ENCODE measurements at regions not wholly inside any gene's neighbourhood (a gene's known extent, or its start where the extent isn't known, plus 50 kb on each side); places are given as distances from the start of the nearest gene placed in this dataset.

DNA sequence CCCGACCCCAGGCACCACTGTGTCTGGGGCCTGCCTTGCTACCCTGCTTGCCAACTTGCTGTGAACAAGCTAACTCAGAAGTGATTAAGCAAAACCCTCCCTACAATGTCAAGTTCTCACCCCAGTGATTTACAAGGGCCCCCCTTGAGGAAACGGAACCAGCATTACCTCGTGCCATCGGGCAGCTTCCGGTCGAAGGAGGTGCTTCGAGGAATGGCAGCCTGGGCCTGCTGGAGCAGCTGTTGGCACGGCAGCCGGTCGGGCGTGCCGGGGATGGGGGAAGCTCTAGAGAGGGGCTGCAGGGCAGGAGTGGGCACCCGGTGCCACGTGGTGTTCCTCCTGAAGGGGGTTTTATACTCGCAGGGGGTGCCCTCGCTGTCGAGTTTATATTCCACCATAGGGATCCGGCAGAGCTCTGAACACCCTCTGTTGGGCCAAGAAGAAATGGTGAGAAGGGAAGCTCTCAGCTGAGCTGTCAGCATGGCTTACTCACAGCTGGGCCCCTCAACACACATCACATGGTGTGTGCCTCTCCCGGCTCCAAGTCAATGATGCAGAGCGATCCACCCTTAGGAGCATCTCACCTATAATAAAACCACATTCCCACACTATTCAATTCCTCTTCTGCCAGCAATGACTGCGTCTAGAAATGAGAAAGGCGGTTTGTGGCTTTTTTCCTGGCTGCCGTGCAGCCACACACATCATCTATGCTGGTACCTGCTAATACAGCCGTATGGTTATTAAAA, 184.4 kb downstream of the SIPA1L2 start:
- H3K4me1 ChIP-seq (ENCODE audit: control insufficient read depth in 1 of 2, insufficient read depth in 2 of 2, low read length in 2 of 2), result no peaks in the 10 kb centered on the region
- WGBS, 2 donors, result 94 to 95% methylated on average over 24 of the region's 24 CpGs
- peaks cover 0 to 2% of the 10 kb centered on the region in 2 donors for H3K36me3 ChIP-seq (ENCODE audit: control insufficient read depth in 1 of 2, insufficient read depth in 2 of 2, low read length in 1 of 2)
- H3K4me3 ChIP-seq (ENCODE audit: low read length in 2 of 2), result no peak overlapping the region
- H3K9me3 ChIP-seq (ENCODE audit: control insufficient read depth, low read length), result no peaks in the 10 kb centered on the region
- H3K27me3 ChIP-seq (ENCODE audit: control insufficient read depth in 1 of 2, insufficient read depth in 2 of 2, low read length in 1 of 2), result no peaks in the 10 kb centered on the region
- DNase-seq (no peak), ATAC-seq (ENCODE audit: low FRiP score) (no peak)
- intact Hi-C loops (cut with DNase I), result no loop called here
- no peak overlapping the region for H3K27ac ChIP-seq (ENCODE audit: low read depth in 1 of 2, low read length in 2 of 2)

DNA sequence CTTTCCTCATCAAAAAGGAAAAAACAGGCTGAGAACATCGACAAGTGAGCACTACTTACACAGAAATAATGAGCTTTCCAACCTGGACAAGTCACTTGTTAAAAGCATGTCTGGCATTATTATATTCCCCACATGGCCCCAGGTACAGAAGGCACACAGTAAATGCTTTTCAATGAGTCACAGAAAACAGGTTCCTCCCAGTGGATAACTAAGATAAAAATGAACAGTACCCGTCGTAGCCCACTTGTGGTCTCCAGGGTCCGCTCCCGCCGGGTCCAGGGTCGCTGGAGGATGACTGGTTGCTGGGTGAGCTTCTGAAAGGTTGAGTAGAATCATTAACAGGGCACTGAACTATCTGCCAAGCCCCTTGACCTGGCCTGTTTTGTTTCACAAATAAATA, 186.6 kb downstream of the SIPA1L2 start:
- no peak for ATAC-seq (ENCODE audit: low FRiP score)
- peaks cover 2 to 3% of the 10 kb centered on the region in 2 donors for H3K36me3 ChIP-seq (ENCODE audit: control insufficient read depth in 1 of 2, insufficient read depth in 2 of 2, low read length in 1 of 2)
- H3K27ac ChIP-seq (ENCODE audit: low read depth in 1 of 2, low read length in 2 of 2), result no peak overlapping the region
- intact Hi-C loops (cut with DNase I), result no loop called here
- H3K27me3 ChIP-seq (ENCODE audit: control insufficient read depth in 1 of 2, insufficient read depth in 2 of 2, low read length in 1 of 2), result no peaks in the 10 kb centered on the region
- no peaks in the 10 kb centered on the region for H3K4me1 ChIP-seq (ENCODE audit: control insufficient read depth in 1 of 2, insufficient read depth in 2 of 2, low read length in 2 of 2)
- 80 to 81% methylated on average over 7 of the region's 7 CpGs for WGBS, 2 donors
- no peak overlapping the region for H3K4me3 ChIP-seq (ENCODE audit: low read length in 2 of 2)
- DNase-seq, result no peak
- H3K9me3 ChIP-seq (ENCODE audit: control insufficient read depth, low read length), result no peaks in the 10 kb centered on the region

- DNase-seq, result no peak
- no peaks in the 10 kb centered on the region for H3K4me1 ChIP-seq (ENCODE audit: control insufficient read depth in 1 of 2, insufficient read depth in 2 of 2, low read length in 2 of 2)
- intact Hi-C loops (cut with DNase I), result no loop called here
- WGBS, 2 donors, result 95 to 97% methylated on average over 1 of the region's 1 CpG
- H3K9me3 ChIP-seq (ENCODE audit: control insufficient read depth, low read length), result no peaks in the 10 kb centered on the region
- no peaks in the 10 kb centered on the region for H3K27me3 ChIP-seq (ENCODE audit: control insufficient read depth in 1 of 2, insufficient read depth in 2 of 2, low read length in 1 of 2)
- no peak overlapping the region for H3K4me3 ChIP-seq (ENCODE audit: low read length in 2 of 2)
- peaks cover 2 to 3% of the 10 kb centered on the region in 2 donors for H3K36me3 ChIP-seq (ENCODE audit: control insufficient read depth in 1 of 2, insufficient read depth in 2 of 2, low read length in 1 of 2)
- H3K27ac ChIP-seq (ENCODE audit: low read depth in 1 of 2, low read length in 2 of 2), result no peak overlapping the region
- ATAC-seq (ENCODE audit: low FRiP score), result no peak
These were observed 188.9 kb downstream of the SIPA1L2 start for GRCh38 chr1:232441036-232441411.

- H3K36me3 ChIP-seq (ENCODE audit: control insufficient read depth in 1 of 2, insufficient read depth in 2 of 2, low read length in 1 of 2), result peaks cover 2 to 3% of the 10 kb centered on the region in 2 donors
- DNase-seq, result no peak
- H3K4me3 ChIP-seq (ENCODE audit: low read length in 2 of 2), result no peak overlapping the region
These were observed 189.5 kb downstream of the SIPA1L2 start for GRCh38 chr1:232440325-232441035.

GRCh38 chr1:232439011-232439410, 190.9 kb downstream of the SIPA1L2 start:
- intact Hi-C loops (cut with DNase I), result no loop called here
- Histone ChIP-seq H3K4me3 (ENCODE audit: low read length in 2 of 2) (no peak overlapping the region), H3K9me3 (ENCODE audit: control insufficient read depth, low read length) (no peaks in the 10 kb centered on the region), H3K27ac (ENCODE audit: low read depth in 1 of 2, low read length in 2 of 2) (no peak overlapping the region), H3K4me1 (ENCODE audit: control insufficient read depth in 1 of 2, insufficient read depth in 2 of 2, low read length in 2 of 2) (no peaks in the 10 kb centered on the region), H3K27me3 (ENCODE audit: control insufficient read depth in 1 of 2, insufficient read depth in 2 of 2, low read length in 1 of 2) (no peaks in the 10 kb centered on the region), H3K36me3 (ENCODE audit: control insufficient read depth in 1 of 2, insufficient read depth in 2 of 2, low read length in 1 of 2) (peaks cover 2 to 3% of the 10 kb centered on the region in 2 donors)
- no peak for DNase-seq
- WGBS, 2 donors, result 95 to 97% methylated on average over 18 of the region's 18 CpGs
- no peak for ATAC-seq (ENCODE audit: low FRiP score)

More at GRCh38 chr1:232440325-232441035, 189.5 kb downstream of the SIPA1L2 start:
- H3K27ac ChIP-seq (ENCODE audit: low read depth in 1 of 2, low read length in 2 of 2), result no peak overlapping the region
- H3K27me3 ChIP-seq (ENCODE audit: control insufficient read depth in 1 of 2, insufficient read depth in 2 of 2, low read length in 1 of 2), result no peaks in the 10 kb centered on the region
- H3K9me3 ChIP-seq (ENCODE audit: control insufficient read depth, low read length), result no peaks in the 10 kb centered on the region
- intact Hi-C loops (cut with DNase I), result no loop called here
- WGBS, 2 donors, result 92% methylated on average over 11 of the region's 11 CpGs
- no peaks in the 10 kb centered on the region for H3K4me1 ChIP-seq (ENCODE audit: control insufficient read depth in 1 of 2, insufficient read depth in 2 of 2, low read length in 2 of 2)
- ATAC-seq (ENCODE audit: low FRiP score), result no peak

DNA sequence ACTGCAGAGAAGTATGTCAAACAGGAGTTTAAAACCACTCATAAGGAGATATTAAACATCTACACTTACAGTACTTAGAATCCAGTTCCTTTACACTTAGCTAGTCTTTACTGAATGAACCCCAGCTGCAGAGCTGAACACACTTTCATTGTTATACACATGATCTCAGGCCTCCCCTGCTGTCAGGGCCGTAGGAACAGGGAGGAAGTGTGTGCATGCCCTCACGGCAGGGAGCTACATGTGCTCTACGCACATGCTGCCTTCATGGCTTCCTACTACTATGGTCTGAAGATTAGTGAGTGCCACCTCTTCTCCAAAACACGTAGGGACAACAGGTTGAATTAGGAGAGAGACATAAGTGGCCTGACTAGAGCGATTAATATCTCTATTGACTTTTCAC, 191.5 kb downstream of the SIPA1L2 start:
- intact Hi-C loops (cut with DNase I), result no loop called here
- no peaks in the 10 kb centered on the region for H3K9me3 ChIP-seq (ENCODE audit: control insufficient read depth, low read length)
- H3K27me3 ChIP-seq (ENCODE audit: control insufficient read depth in 1 of 2, insufficient read depth in 2 of 2, low read length in 1 of 2), result no peaks in the 10 kb centered on the region
- whole genome bisulfite sequencing, 2 donors, result 87 to 89% methylated on average over 5 of the region's 5 CpGs
- no peaks in the 10 kb centered on the region for H3K4me1 ChIP-seq (ENCODE audit: control insufficient read depth in 1 of 2, insufficient read depth in 2 of 2, low read length in 2 of 2)
- DNase-seq (no peak), ATAC-seq (ENCODE audit: low FRiP score) (no peak)
- H3K4me3 ChIP-seq (ENCODE audit: low read length in 2 of 2), result no peak overlapping the region
- H3K36me3 ChIP-seq (ENCODE audit: control insufficient read depth in 1 of 2, insufficient read depth in 2 of 2, low read length in 1 of 2), result peaks cover 2 to 3% of the 10 kb centered on the region in 2 donors
- H3K27ac ChIP-seq (ENCODE audit: low read depth in 1 of 2, low read length in 2 of 2), result no peak overlapping the region

- H3K36me3 ChIP-seq (ENCODE audit: control insufficient read depth in 1 of 2, insufficient read depth in 2 of 2, low read length in 1 of 2), result peaks cover 0 to 3% of the 10 kb centered on the region in 2 donors
- H3K27ac ChIP-seq (ENCODE audit: low read depth in 1 of 2, low read length in 2 of 2), result no peak overlapping the region
- intact Hi-C loops (cut with DNase I), result no loop called here
- 95 to 97% methylated on average over 7 of the region's 7 CpGs for WGBS, 2 donors
- no peak for DNase-seq
- no peak overlapping the region for H3K4me3 ChIP-seq (ENCODE audit: low read length in 2 of 2)
- no peaks in the 10 kb centered on the region for H3K4me1 ChIP-seq (ENCODE audit: control insufficient read depth in 1 of 2, insufficient read depth in 2 of 2, low read length in 2 of 2)
- H3K9me3 ChIP-seq (ENCODE audit: control insufficient read depth, low read length), result no peaks in the 10 kb centered on the region
- ATAC-seq (ENCODE audit: low FRiP score), result no peak
- H3K27me3 ChIP-seq (ENCODE audit: control insufficient read depth in 1 of 2, insufficient read depth in 2 of 2, low read length in 1 of 2), result no peaks in the 10 kb centered on the region
These were observed 192.4 kb downstream of the SIPA1L2 start for GRCh38 chr1:232437510-232437909.

GRCh38 chr1:232435729-232436128, 194.2 kb downstream of the SIPA1L2 start:
- peak in 1 of 2 donors; percentile 55 for DNase-seq
- whole genome bisulfite sequencing, 2 donors, result 1 to 11% methylated on average over 3 of the region's 3 CpGs
- intact Hi-C loops (cut with DNase I), result no loop called here

GRCh38 chr1:232432313-232432712, 197.6 kb downstream of the SIPA1L2 start:
- Histone ChIP-seq H3K36me3 (ENCODE audit: control insufficient read depth in 1 of 2, insufficient read depth in 2 of 2, low read length in 1 of 2) (no peaks in the 10 kb centered on the region), H3K27me3 (ENCODE audit: control insufficient read depth in 1 of 2, insufficient read depth in 2 of 2, low read length in 1 of 2) (no peaks in the 10 kb centered on the region), H3K27ac (ENCODE audit: low read depth in 1 of 2, low read length in 2 of 2) (no peak overlapping the region), H3K4me1 (ENCODE audit: control insufficient read depth in 1 of 2, insufficient read depth in 2 of 2, low read length in 2 of 2) (no peaks in the 10 kb centered on the region), H3K9me3 (ENCODE audit: control insufficient read depth, low read length) (no peaks in the 10 kb centered on the region), H3K4me3 (ENCODE audit: low read length in 2 of 2) (no peak overlapping the region)
- no peak for DNase-seq
- ATAC-seq (ENCODE audit: low FRiP score), result no peak
- WGBS, 2 donors, result 55 to 58% methylated on average over 8 of the region's 8 CpGs
- intact Hi-C loops (cut with DNase I), result no loop called here

More at GRCh38 chr1:232435729-232436128, 194.2 kb downstream of the SIPA1L2 start:
- Histone ChIP-seq H3K27me3 (ENCODE audit: control insufficient read depth in 1 of 2, insufficient read depth in 2 of 2, low read length in 1 of 2) (no peaks in the 10 kb centered on the region), H3K36me3 (ENCODE audit: control insufficient read depth in 1 of 2, insufficient read depth in 2 of 2, low read length in 1 of 2) (peaks cover 0 to 3% of the 10 kb centered on the region in 2 donors), H3K4me3 (ENCODE audit: low read length in 2 of 2) (no peak overlapping the region), H3K4me1 (ENCODE audit: control insufficient read depth in 1 of 2, insufficient read depth in 2 of 2, low read length in 2 of 2) (no peaks in the 10 kb centered on the region), H3K27ac (ENCODE audit: low read depth in 1 of 2, low read length in 2 of 2) (no peak overlapping the region), H3K9me3 (ENCODE audit: control insufficient read depth, low read length) (no peaks in the 10 kb centered on the region)
- peak; percentile 36 for ATAC-seq (ENCODE audit: low FRiP score)
